Vagina (tissue), 2 donors: ENCODE measurements at regions not wholly inside any gene's neighbourhood (a gene's known extent, or its start where the extent isn't known, plus 50 kb on each side); places are given as distances from the start of the nearest gene placed in this dataset.

Source experiments
- CTCF ChIP-seq, 3 experiments: fragments of 450-650 bp in 2 of 3; fragments of 200-600 bp in 1 of 3; sonication (generic) in 1 of 3; IDR thresholded peaks; one replicate each; pipeline ENCODE4 v1.5.1; 2017 to 2019; ENCODE audit warnings: antibody characterized with exemption in 3 of 3, mild to moderate bottlenecking in 2 of 3, moderate library complexity in 2 of 3
- POLR2A ChIP-seq, 2 donors: fragments of 450-650 bp; IDR thresholded peaks; one replicate each; pipeline ENCODE4 v1.6.1; 2017; ENCODE audit warnings: antibody characterized with exemption in 2 of 2, mild to moderate bottlenecking in 2 of 2, moderate library complexity in 2 of 2

- TF ChIP-seq CTCF (IDR thresholded peaks at IDR 0.05) (no peak), POLR2A (IDR thresholded peaks at IDR 0.05) (no peak)
Measured at GRCh38 chr3:110093812-110094401, 756.6 kb upstream of the DPPA4 start.
